ENCODE measurements at regions not wholly inside any gene's neighbourhood (a gene's known extent, or its start where the extent isn't known, plus 50 kb on each side); places are given as distances from the start of the nearest gene placed in this dataset.

GRCh38 chr15:39491886-39492490 is 88.9 kb upstream of the THBS1 start:
- TF ChIP-seq ZHX1 (CRISPR knock-in tag; IDR thresholded peaks at IDR 0.05; ENCODE audit: low read depth) (no peak), SIN3A (IDR thresholded peaks at IDR 0.05; ENCODE audit: borderline replicate concordance, low read depth, low read length) (no peak), TFE3 (CRISPR knock-in tag; IDR thresholded peaks at IDR 0.05) (no peak), CTCF (CRISPR knock-in tag; IDR thresholded peaks at IDR 0.05) (no peak), MAFK (conservative IDR thresholded peaks at IDR 0.05 in 1 of 2, IDR thresholded peaks at IDR 0.05 in 1 of 2; ENCODE audit: low read length in 2 of 2) (no peak), ZNF136 (CRISPR knock-in tag; IDR thresholded peaks at IDR 0.05; ENCODE audit: low read depth) (no peak), ZNF724P (CRISPR knock-in tag; IDR thresholded peaks at IDR 0.05; ENCODE audit: borderline replicate concordance) (no peak), ZNF646 (CRISPR knock-in tag; IDR thresholded peaks at IDR 0.05) (no peak), ZNF432 (CRISPR knock-in tag; IDR thresholded peaks at IDR 0.05; ENCODE audit: borderline replicate concordance) (no peak), NFRKB (IDR thresholded peaks at IDR 0.05) (no peak)
- TF ChIP-seq, protein P1, sequence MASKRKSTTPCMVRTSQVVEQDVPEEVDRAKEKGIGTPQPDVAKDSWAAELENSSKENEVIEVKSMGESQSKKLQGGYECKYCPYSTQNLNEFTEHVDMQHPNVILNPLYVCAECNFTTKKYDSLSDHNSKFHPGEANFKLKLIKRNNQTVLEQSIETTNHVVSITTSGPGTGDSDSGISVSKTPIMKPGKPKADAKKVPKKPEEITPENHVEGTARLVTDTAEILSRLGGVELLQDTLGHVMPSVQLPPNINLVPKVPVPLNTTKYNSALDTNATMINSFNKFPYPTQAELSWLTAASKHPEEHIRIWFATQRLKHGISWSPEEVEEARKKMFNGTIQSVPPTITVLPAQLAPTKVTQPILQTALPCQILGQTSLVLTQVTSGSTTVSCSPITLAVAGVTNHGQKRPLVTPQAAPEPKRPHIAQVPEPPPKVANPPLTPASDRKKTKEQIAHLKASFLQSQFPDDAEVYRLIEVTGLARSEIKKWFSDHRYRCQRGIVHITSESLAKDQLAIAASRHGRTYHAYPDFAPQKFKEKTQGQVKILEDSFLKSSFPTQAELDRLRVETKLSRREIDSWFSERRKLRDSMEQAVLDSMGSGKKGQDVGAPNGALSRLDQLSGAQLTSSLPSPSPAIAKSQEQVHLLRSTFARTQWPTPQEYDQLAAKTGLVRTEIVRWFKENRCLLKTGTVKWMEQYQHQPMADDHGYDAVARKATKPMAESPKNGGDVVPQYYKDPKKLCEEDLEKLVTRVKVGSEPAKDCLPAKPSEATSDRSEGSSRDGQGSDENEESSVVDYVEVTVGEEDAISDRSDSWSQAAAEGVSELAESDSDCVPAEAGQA (IDR thresholded peaks at IDR 0.05; ENCODE audit: low read depth), result no peak
- TF ChIP-seq, protein P1 (CRISPR knock-in tag; IDR thresholded peaks at IDR 0.05; ENCODE audit: borderline replicate concordance), result no peak
- TF ChIP-seq, protein P2, sequence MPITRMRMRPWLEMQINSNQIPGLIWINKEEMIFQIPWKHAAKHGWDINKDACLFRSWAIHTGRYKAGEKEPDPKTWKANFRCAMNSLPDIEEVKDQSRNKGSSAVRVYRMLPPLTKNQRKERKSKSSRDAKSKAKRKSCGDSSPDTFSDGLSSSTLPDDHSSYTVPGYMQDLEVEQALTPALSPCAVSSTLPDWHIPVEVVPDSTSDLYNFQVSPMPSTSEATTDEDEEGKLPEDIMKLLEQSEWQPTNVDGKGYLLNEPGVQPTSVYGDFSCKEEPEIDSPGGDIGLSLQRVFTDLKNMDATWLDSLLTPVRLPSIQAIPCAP (CRISPR knock-in tag; IDR thresholded peaks at IDR 0.05; ENCODE audit: low read depth), result no peak
- TF ChIP-seq, protein P3, sequence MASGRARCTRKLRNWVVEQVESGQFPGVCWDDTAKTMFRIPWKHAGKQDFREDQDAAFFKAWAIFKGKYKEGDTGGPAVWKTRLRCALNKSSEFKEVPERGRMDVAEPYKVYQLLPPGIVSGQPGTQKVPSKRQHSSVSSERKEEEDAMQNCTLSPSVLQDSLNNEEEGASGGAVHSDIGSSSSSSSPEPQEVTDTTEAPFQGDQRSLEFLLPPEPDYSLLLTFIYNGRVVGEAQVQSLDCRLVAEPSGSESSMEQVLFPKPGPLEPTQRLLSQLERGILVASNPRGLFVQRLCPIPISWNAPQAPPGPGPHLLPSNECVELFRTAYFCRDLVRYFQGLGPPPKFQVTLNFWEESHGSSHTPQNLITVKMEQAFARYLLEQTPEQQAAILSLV (CRISPR knock-in tag; IDR thresholded peaks at IDR 0.05; ENCODE audit: borderline replicate concordance), result no peak
